Lower leg skin (tissue), 4 donors: ENCODE measurements at regions not wholly inside any gene's neighbourhood (a gene's known extent, or its start where the extent isn't known, plus 50 kb on each side); places are given as distances from the start of the nearest gene placed in this dataset.
"Not testable (repeated sequence)": the region's sequence is repeated elsewhere in the genome, so short reads cannot be mapped to it uniquely, and the experiment has no call there.

Source experiments
- DNase-seq, 2 donors: peaks; one replicate each; pipeline ENCODE4 v3.0.0-alpha.2; 2019; ENCODE audit warnings: low spot score in 2 of 2
- H3K4me3 ChIP-seq: fragments of 200-600 bp; sonication (generic); 2 replicates; pipeline ENCODE4 v1.5.1; 2017; ENCODE audit warnings: mild to moderate bottlenecking, low read depth; ENCODE audit not compliant: poor library complexity, severe bottlenecking
- POLR2A ChIP-seq, 2 donors: fragments of 450-650 bp; IDR thresholded peaks; one replicate each; pipeline ENCODE4 v1.6.1; 2016 to 2017; ENCODE audit warnings: antibody characterized with exemption in 2 of 2, mild to moderate bottlenecking in 1 of 2, moderate library complexity in 1 of 2
- WGBS, 2 donors: methylation state at CpG; one replicate each; pipeline ENCODE4 v1.1.5; 2018; 5-methylcytosine and 5-hydroxymethylcytosine counted together
- intact Hi-C: fragments of 100-400 bp; cut with DNase I; formaldehyde crosslinking; loops from one replicate; pipeline ENCODE4 v1.15.0; 2023; ENCODE audit warnings: low total_unique reads
- TF ChIP-seq, protein P1 (sequence below), 3 donors: fragments of 450-650 bp; IDR thresholded peaks; one replicate each; pipeline ENCODE4 v1.5.1; 2016; ENCODE audit warnings: antibody characterized with exemption in 3 of 3, mild to moderate bottlenecking in 3 of 3, moderate library complexity in 2 of 3

GRCh38 chr20:22825546-22825945 lies 209.6 kb upstream of the SSTR4 start:
- DNase-seq: peak in 1 of 2 donors; percentile 39
- TF ChIP-seq POLR2A (IDR thresholded peaks at IDR 0.05): no peak
- TF ChIP-seq, protein P1, sequence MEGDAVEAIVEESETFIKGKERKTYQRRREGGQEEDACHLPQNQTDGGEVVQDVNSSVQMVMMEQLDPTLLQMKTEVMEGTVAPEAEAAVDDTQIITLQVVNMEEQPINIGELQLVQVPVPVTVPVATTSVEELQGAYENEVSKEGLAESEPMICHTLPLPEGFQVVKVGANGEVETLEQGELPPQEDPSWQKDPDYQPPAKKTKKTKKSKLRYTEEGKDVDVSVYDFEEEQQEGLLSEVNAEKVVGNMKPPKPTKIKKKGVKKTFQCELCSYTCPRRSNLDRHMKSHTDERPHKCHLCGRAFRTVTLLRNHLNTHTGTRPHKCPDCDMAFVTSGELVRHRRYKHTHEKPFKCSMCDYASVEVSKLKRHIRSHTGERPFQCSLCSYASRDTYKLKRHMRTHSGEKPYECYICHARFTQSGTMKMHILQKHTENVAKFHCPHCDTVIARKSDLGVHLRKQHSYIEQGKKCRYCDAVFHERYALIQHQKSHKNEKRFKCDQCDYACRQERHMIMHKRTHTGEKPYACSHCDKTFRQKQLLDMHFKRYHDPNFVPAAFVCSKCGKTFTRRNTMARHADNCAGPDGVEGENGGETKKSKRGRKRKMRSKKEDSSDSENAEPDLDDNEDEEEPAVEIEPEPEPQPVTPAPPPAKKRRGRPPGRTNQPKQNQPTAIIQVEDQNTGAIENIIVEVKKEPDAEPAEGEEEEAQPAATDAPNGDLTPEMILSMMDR (IDR thresholded peaks at IDR 0.05): no peak
- no peak overlapping the region for H3K4me3 ChIP-seq
- 44 to 56% methylated on average over 4 of the region's 4 CpGs for WGBS, 2 donors
- intact Hi-C loops: no loop called here

DNA sequence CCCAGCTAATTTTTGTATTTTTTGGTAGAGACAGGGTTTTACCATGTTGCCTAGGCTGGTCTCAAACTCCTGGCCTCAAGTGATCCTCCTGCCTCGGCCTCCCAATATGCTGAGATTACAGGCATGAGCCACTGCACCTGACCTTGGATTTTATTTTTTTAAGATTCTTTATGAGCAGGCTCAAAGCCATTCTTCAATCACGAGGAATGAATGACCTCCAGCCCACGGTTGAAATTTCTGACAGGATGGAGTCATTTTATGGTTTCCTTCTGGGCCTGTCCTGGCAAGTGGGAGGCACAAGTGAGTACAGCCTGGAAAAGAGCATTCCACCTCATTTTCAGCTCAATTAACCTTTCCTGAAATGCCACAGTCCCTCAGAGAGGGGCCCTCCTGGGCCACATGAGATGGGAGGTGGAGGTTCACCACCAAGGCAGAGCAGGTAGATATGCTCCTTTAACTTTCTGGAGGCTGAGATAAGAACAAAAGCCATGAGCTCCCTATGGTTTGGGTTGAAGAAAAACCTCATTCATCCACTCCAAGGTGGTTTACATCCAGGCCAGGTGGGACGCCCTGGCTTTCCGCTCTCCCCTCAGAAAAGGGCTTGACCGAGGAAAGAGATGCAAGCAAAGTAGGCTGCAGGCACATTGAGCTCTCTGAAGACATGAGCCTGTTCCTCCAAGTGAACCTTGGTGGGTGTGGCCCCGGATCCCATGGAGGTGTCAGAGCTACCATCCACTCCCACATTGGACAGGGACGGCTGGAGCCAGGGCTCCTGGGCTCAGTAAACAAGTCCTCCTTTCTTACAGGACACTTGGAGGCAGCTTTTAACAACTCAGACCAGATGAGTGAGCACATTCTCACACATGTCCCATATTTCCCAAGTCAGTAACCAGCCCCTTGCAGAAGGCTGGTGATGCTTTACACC lies 208.5 kb upstream of the SSTR4 start:
- intact Hi-C loops: no loop called here
- DNase-seq: peak in 1 of 2 donors; percentile 63
- 82 to 88% methylated on average over 8 of the region's 8 CpGs for WGBS, 2 donors
- TF ChIP-seq POLR2A (IDR thresholded peaks at IDR 0.05): no peak
- TF ChIP-seq, protein P1 (IDR thresholded peaks at IDR 0.05): no peak
- no peak overlapping the region for H3K4me3 ChIP-seq

- TF ChIP-seq POLR2A (IDR thresholded peaks at IDR 0.05): no peak
- WGBS, 2 donors: 52 to 62% methylated on average over 3 of the region's 3 CpGs
- no peak overlapping the region for H3K4me3 ChIP-seq
- intact Hi-C loops: no loop called here
- DNase-seq: no peak
Observed at GRCh38 chr20:22827916-22828315, 207.2 kb upstream of the SSTR4 start.

DNA sequence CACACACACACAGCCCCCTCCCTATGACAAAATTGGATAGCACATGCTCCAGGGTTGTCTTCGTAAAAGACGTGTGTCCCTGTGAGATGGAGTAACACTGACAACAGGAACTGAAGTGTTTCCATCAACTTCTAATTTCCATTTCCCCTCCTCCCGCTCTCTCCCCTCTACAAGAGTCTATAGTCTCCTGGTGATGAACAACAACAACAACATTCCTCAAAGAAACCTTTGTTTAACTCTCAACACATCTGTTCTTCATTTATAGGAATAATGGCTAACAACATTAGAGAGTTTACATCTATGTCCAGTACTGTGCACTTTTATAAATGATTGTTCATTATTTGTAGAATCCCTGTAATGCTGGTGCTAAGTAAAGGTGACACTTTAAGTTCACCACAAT lies 205.8 kb upstream of the SSTR4 start:
- no peak for DNase-seq
- 62 to 82% methylated on average over 3 of the region's 3 CpGs for WGBS, 2 donors
- intact Hi-C loops: no loop called here
- TF ChIP-seq, protein P1 (IDR thresholded peaks at IDR 0.05): no peak
- no peak for TF ChIP-seq POLR2A (IDR thresholded peaks at IDR 0.05)
- H3K4me3 ChIP-seq: no peak overlapping the region

- intact Hi-C loops: no loop called here
- no peak overlapping the region for H3K4me3 ChIP-seq
- no peak for DNase-seq
- TF ChIP-seq POLR2A (IDR thresholded peaks at IDR 0.05): no peak
- TF ChIP-seq, protein P1 (IDR thresholded peaks at IDR 0.05): no peak
- 62 to 64% methylated on average over 2 of the region's 2 CpGs for whole genome bisulfite sequencing, 2 donors
Observed at GRCh38 chr20:22830138-22830537, 205.0 kb upstream of the SSTR4 start.

- intact Hi-C loops, DNase-seq, H3K4me3 ChIP-seq: not testable (repeated sequence)
- WGBS, 2 donors: 74 to 76% methylated on average over 2 of the region's 2 CpGs
Observed at GRCh38 chr20:22830715-22831114, 204.4 kb upstream of the SSTR4 start.

GRCh38 chr20:22833851-22834250 lies 201.3 kb upstream of the SSTR4 start:
- intact Hi-C loops: no loop called here
- WGBS, 2 donors: 90 to 91% methylated on average over 8 of the region's 8 CpGs
- no peak overlapping the region for H3K4me3 ChIP-seq
- DNase-seq: no peak
- no peak for TF ChIP-seq POLR2A (IDR thresholded peaks at IDR 0.05)
- TF ChIP-seq, protein P1 (IDR thresholded peaks at IDR 0.05): no peak
